ENCODE measurements at regions not wholly inside any gene's neighbourhood (a gene's known extent, or its start where the extent isn't known, plus 50 kb on each side); places are given as distances from the start of the nearest gene placed in this dataset.

DNA sequence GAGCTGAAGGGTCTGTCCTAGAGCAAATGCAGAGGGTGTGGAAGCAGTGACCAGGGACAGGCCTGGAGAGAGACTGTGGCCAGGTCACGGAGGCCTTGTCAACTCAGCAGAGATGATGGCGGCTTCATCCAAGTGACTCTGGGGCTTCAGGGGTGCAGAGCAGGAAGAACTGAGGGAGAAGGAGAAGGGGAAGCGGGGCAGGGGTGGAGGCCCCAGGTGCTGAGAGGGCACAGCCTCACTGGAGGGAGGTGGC lies 299.1 kb downstream of the ZNF536 start:
- no peak overlapping the region for H3K4me3 ChIP-seq (replicated peaks in 1 of 3; ENCODE audit: low read depth in 2 of 3, low read length in 3 of 3)
- no peaks in the 10 kb centered on the region for H3K36me3 ChIP-seq (replicated peaks in 1 of 2; ENCODE audit: control insufficient read depth in 1 of 2, insufficient read depth in 2 of 2, low read length in 2 of 2)
- peaks cover 0 to 3% of the 10 kb centered on the region in 2 donors for H3K27me3 ChIP-seq (ENCODE audit: control insufficient read depth in 2 of 2, insufficient read depth in 2 of 2, low read length in 2 of 2)
- intact Hi-C loops (cut with micrococcal nuclease), result no loop called here
- H3K4me3 Mint-ChIP-seq, result no peak overlapping the region
- no peaks in the 10 kb centered on the region for H3K36me3 Mint-ChIP-seq
- no peak overlapping the region for H2AFZ ChIP-seq (ENCODE audit: insufficient read depth, low read depth, low read length, poor library complexity, severe bottlenecking)
- no peaks in the 10 kb centered on the region for H3K79me2 ChIP-seq (ENCODE audit: insufficient read depth, low read length)
- no peaks in the 10 kb centered on the region for H3K4me1 ChIP-seq (ENCODE audit: control insufficient read depth in 1 of 2, insufficient read depth in 2 of 2, low read length in 2 of 2)
- H3K27ac Mint-ChIP-seq, result no peak overlapping the region
- H3K4me1 Mint-ChIP-seq, result no peaks in the 10 kb centered on the region
- DNase-seq, result no peak
- H4K20me1 ChIP-seq (ENCODE audit: insufficient read depth, low read length), result no peaks in the 10 kb centered on the region
- H3K9me3 Mint-ChIP-seq, result no peaks in the 10 kb centered on the region
- WGBS (ENCODE audit: insufficient coverage), result 90% methylated on average over 3 of the region's 3 CpGs
- H3K27me3 Mint-ChIP-seq (ENCODE audit: low read depth in 3 of 3), result peaks cover 6 to 19% (median 12%) of the 10 kb centered on the region in 3 donors
- TF ChIP-seq, protein P1, sequence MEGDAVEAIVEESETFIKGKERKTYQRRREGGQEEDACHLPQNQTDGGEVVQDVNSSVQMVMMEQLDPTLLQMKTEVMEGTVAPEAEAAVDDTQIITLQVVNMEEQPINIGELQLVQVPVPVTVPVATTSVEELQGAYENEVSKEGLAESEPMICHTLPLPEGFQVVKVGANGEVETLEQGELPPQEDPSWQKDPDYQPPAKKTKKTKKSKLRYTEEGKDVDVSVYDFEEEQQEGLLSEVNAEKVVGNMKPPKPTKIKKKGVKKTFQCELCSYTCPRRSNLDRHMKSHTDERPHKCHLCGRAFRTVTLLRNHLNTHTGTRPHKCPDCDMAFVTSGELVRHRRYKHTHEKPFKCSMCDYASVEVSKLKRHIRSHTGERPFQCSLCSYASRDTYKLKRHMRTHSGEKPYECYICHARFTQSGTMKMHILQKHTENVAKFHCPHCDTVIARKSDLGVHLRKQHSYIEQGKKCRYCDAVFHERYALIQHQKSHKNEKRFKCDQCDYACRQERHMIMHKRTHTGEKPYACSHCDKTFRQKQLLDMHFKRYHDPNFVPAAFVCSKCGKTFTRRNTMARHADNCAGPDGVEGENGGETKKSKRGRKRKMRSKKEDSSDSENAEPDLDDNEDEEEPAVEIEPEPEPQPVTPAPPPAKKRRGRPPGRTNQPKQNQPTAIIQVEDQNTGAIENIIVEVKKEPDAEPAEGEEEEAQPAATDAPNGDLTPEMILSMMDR (IDR thresholded peaks at IDR 0.05), result no peak
- no peaks in the 10 kb centered on the region for H3K9me3 ChIP-seq (replicated peaks in 1 of 2; ENCODE audit: control insufficient read depth in 1 of 2, insufficient read depth in 1 of 2, low read length in 2 of 2)
- H3K4me2 ChIP-seq (replicated peaks; ENCODE audit: extremely low read depth, low read length, poor library complexity, severe bottlenecking), result no peak overlapping the region
- no peak overlapping the region for H3K9ac ChIP-seq (ENCODE audit: insufficient read depth, low read length, poor library complexity, severe bottlenecking)
- H3K27ac ChIP-seq (ENCODE audit: low read depth in 1 of 2, low read length in 2 of 2), result no peak overlapping the region

DNA sequence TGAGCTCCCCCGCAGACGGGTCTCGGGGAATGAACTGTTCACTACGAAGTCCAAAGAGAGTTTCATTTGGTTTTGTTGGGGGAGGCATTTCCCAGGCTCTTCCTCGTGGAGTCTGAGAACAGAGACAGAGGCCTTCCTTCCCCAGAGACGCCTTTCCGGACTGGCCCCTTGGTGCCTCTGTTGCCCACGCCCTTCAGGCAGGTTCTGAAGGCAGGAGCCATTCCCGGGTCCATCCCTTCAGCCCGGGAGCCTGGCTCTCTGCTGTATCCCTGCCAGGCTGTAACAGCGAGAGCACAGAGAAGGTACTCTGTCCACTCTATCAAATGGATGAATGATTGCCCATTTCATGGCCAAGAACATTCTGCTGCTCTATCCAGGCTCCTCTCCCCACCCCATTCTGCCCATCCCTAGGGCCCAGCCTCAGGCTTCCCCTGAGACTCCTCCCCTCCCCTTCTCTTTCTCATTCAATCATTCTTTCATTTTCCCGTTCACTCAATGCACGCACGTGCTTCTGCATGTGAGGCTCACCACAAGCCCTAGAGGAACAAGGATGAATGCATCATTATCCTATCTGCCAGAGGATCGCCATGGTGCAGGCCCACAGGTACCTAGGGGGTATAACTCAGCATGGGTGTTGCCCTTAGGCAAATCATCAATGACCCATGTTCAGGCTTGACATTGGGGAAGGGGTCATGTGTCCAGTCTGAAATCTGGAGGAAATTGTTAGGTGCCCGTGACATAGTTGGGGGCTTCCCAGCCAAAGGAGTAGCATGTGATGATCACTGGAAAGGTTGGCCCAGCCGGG lies 298.6 kb downstream of the ZNF536 start:
- Histone ChIP-seq H3K4me1 (ENCODE audit: control insufficient read depth in 1 of 2, insufficient read depth in 2 of 2, low read length in 2 of 2) (no peaks in the 10 kb centered on the region), H3K27me3 (ENCODE audit: control insufficient read depth in 2 of 2, insufficient read depth in 2 of 2, low read length in 2 of 2) (peaks cover 0 to 3% of the 10 kb centered on the region in 2 donors), H3K27ac (ENCODE audit: low read depth in 1 of 2, low read length in 2 of 2) (no peak overlapping the region), H3K36me3 (replicated peaks in 1 of 2; ENCODE audit: control insufficient read depth in 1 of 2, insufficient read depth in 2 of 2, low read length in 2 of 2) (no peaks in the 10 kb centered on the region), H3K9me3 (replicated peaks in 1 of 2; ENCODE audit: control insufficient read depth in 1 of 2, insufficient read depth in 1 of 2, low read length in 2 of 2) (no peaks in the 10 kb centered on the region), H4K20me1 (ENCODE audit: insufficient read depth, low read length) (no peaks in the 10 kb centered on the region), H3K4me2 (replicated peaks; ENCODE audit: extremely low read depth, low read length, poor library complexity, severe bottlenecking) (no peak overlapping the region), H2AFZ (ENCODE audit: insufficient read depth, low read depth, low read length, poor library complexity, severe bottlenecking) (no peak overlapping the region), H3K9ac (ENCODE audit: insufficient read depth, low read length, poor library complexity, severe bottlenecking) (no peak overlapping the region), H3K79me2 (ENCODE audit: insufficient read depth, low read length) (no peaks in the 10 kb centered on the region), H3K4me3 (replicated peaks in 1 of 3; ENCODE audit: low read depth in 2 of 3, low read length in 3 of 3) (no peak overlapping the region)
- TF ChIP-seq, protein P1 (IDR thresholded peaks at IDR 0.05), result no peak
- WGBS (ENCODE audit: insufficient coverage), result 94% methylated on average over 14 of the region's 17 CpGs
- H3K36me3 Mint-ChIP-seq, result no peaks in the 10 kb centered on the region
- no peak overlapping the region for H3K4me3 Mint-ChIP-seq
- H3K4me1 Mint-ChIP-seq, result no peaks in the 10 kb centered on the region
- no peak overlapping the region for H3K27ac Mint-ChIP-seq
- intact Hi-C loops (cut with micrococcal nuclease), result no loop called here
- DNase-seq, result no peak
- peaks cover 6 to 19% (median 12%) of the 10 kb centered on the region in 3 donors for H3K27me3 Mint-ChIP-seq (ENCODE audit: low read depth in 3 of 3)
- no peaks in the 10 kb centered on the region for H3K9me3 Mint-ChIP-seq
